Body of pancreas (tissue), 4 donors: ENCODE measurements at regions not wholly inside any gene's neighbourhood (a gene's known extent, or its start where the extent isn't known, plus 50 kb on each side); places are given as distances from the start of the nearest gene placed in this dataset.

Source experiments
- ATAC-seq: fragments of 150-250 bp; one replicate; pipeline ENCODE4 v1.9.1; 2016
- DNase-seq, 4 donors: peaks; one replicate each; pipeline ENCODE4 v3.0.0-alpha.2; 2019
- H3K27ac ChIP-seq, 4 donors: fragments of 200-600 bp; sonication (generic); 1 replicate in 3 of 4; 2 replicates in 1 of 4; pipeline versions ENCODE4 v1.5.1 to v1.6.1; 2016 to 2019; ENCODE audit warnings: mild to moderate bottlenecking in 1 of 4, mixed read lengths in 1 of 4, moderate library complexity in 1 of 4
- H3K27me3 ChIP-seq, 2 donors: fragments of 200-600 bp; sonication (generic); one replicate each; pipeline ENCODE4 v1.6.0; 2016; ENCODE audit warnings: mild to moderate bottlenecking in 1 of 2
- H3K36me3 ChIP-seq, 2 donors: fragments of 200-600 bp; sonication (generic); replicated peaks in 1 of 2; 2 replicates each; pipeline ENCODE4 v1.5.1; 2016; ENCODE audit warnings: low read depth in 2 of 2; ENCODE audit not compliant: insufficient read depth in 1 of 2
- H3K4me1 ChIP-seq: fragments of 200-600 bp; sonication (generic); one replicate; pipeline ENCODE4 v1.6.0; 2016
- H3K4me3 ChIP-seq, 2 donors: fragments of 200-600 bp; sonication (generic); 1 replicate in 1 of 2; 2 replicates in 1 of 2; pipeline ENCODE4 v1.5.1; 2016 to 2019
- H3K9me3 ChIP-seq, 3 donors: fragments of 200-600 bp; sonication (generic); 1 replicate in 2 of 3; 2 replicates in 1 of 3; pipeline ENCODE4 v1.5.1; 2016
- CTCF ChIP-seq, 7 experiments: fragments of 450-650 bp in 4 of 7; fragments of 200-600 bp in 3 of 7; sonication (generic) in 3 of 7; IDR thresholded peaks; one replicate each; pipeline ENCODE4 v1.5.1; 2016 to 2019; ENCODE audit warnings: antibody characterized with exemption in 7 of 7
- POLR2A ChIP-seq, 3 donors: fragments of 450-650 bp; IDR thresholded peaks; one replicate each; pipeline ENCODE4 v1.6.1; 2016; ENCODE audit warnings: antibody characterized with exemption in 3 of 3, mild to moderate bottlenecking in 2 of 3
- WGBS, 2 donors: methylation state at CpG; one replicate each; pipeline ENCODE4 v1.1.5; 2017; 5-methylcytosine and 5-hydroxymethylcytosine counted together
- intact Hi-C: fragments of 100-400 bp; cut with DNase I; formaldehyde crosslinking; loops from one replicate; pipeline ENCODE4 v1.15.1; 2023

- Histone ChIP-seq H3K36me3 (no peaks in the 10 kb centered on the region), H3K9me3 (no peaks in the 10 kb centered on the region), H3K27ac (peak overlapping the region in 1 of 4 donors; percentile 48), H3K27me3 (no peaks in the 10 kb centered on the region), H3K4me3 (no peak overlapping the region), H3K4me1 (no peaks in the 10 kb centered on the region)
- DNase-seq, result no peak
- TF ChIP-seq POLR2A (IDR thresholded peaks at IDR 0.05) (no peak), CTCF (IDR thresholded peaks at IDR 0.05) (no peak)
- no peak for ATAC-seq
- 6 to 20% methylated on average over 4 of the region's 4 CpGs for WGBS, 2 donors
- intact Hi-C loops, result no loop called here
Observed at GRCh38 chr11:114964676-114965214, 286.4 kb downstream of the NXPE2 start.

- no peaks in the 10 kb centered on the region for H3K4me1 ChIP-seq
- no peaks in the 10 kb centered on the region for H3K27me3 ChIP-seq
- ATAC-seq, result no peak
- no peaks in the 10 kb centered on the region for H3K9me3 ChIP-seq
- DNase-seq, result no peak
- 72 to 76% methylated on average over 9 of the region's 9 CpGs for WGBS, 2 donors
- H3K4me3 ChIP-seq, result no peak overlapping the region
- intact Hi-C loops, result no loop called here
- no peaks in the 10 kb centered on the region for H3K36me3 ChIP-seq
- no peak for TF ChIP-seq CTCF (IDR thresholded peaks at IDR 0.05)
- H3K27ac ChIP-seq, result no peak overlapping the region
Observed at GRCh38 chr11:114970927-114971645, 292.8 kb downstream of the NXPE2 start.

GRCh38 chr11:114972105-114972504 lies 293.8 kb downstream of the NXPE2 start:
- intact Hi-C loops, result no loop called here
- TF ChIP-seq CTCF (IDR thresholded peaks at IDR 0.05) (no peak), POLR2A (IDR thresholded peaks at IDR 0.05) (no peak)
- Histone ChIP-seq H3K27me3 (no peaks in the 10 kb centered on the region), H3K27ac (no peak overlapping the region), H3K4me3 (no peak overlapping the region), H3K9me3 (no peaks in the 10 kb centered on the region), H3K4me1 (no peaks in the 10 kb centered on the region), H3K36me3 (no peaks in the 10 kb centered on the region)
- DNase-seq (no peak), ATAC-seq (no peak)
- WGBS, 2 donors, result 36 to 37% methylated on average over 2 of the region's 2 CpGs

GRCh38 chr11:114977651-114978050 lies 299.3 kb downstream of the NXPE2 start:
- Histone ChIP-seq H3K4me1 (no peaks in the 10 kb centered on the region), H3K27ac (no peak overlapping the region), H3K4me3 (no peak overlapping the region), H3K27me3 (no peaks in the 10 kb centered on the region), H3K9me3 (no peaks in the 10 kb centered on the region), H3K36me3 (no peaks in the 10 kb centered on the region)
- WGBS, 2 donors, result 69 to 70% methylated on average over 4 of the region's 4 CpGs
- ATAC-seq (no peak), DNase-seq (no peak)
- TF ChIP-seq CTCF (IDR thresholded peaks at IDR 0.05), result no peak
- TF ChIP-seq POLR2A (IDR thresholded peaks at IDR 0.05), result no peak
- intact Hi-C loops, result no loop called here

GRCh38 chr11:114982141-114982540 lies 303.8 kb downstream of the NXPE2 start:
- no peaks in the 10 kb centered on the region for H3K36me3 ChIP-seq

More at GRCh38 chr11:114982141-114982540, 303.8 kb downstream of the NXPE2 start:
- TF ChIP-seq CTCF (IDR thresholded peaks at IDR 0.05), result no peak
- TF ChIP-seq POLR2A (IDR thresholded peaks at IDR 0.05), result no peak
- Histone ChIP-seq H3K27ac (no peak overlapping the region), H3K4me3 (no peak overlapping the region), H3K9me3 (no peaks in the 10 kb centered on the region), H3K4me1 (no peaks in the 10 kb centered on the region), H3K27me3 (no peaks in the 10 kb centered on the region)
- 47 to 50% methylated on average over 1 of the region's 1 CpG for whole genome bisulfite sequencing, 2 donors
- ATAC-seq, result no peak
- intact Hi-C loops, result no loop called here
- no peak for DNase-seq
